ENCODE measurements at regions not wholly inside any gene's neighbourhood (a gene's known extent, or its start where the extent isn't known, plus 50 kb on each side); places are given as distances from the start of the nearest gene placed in this dataset.
"Not testable (repeated sequence)": the region's sequence is repeated elsewhere in the genome, so short reads cannot be mapped to it uniquely, and the experiment has no call there.

DNA sequence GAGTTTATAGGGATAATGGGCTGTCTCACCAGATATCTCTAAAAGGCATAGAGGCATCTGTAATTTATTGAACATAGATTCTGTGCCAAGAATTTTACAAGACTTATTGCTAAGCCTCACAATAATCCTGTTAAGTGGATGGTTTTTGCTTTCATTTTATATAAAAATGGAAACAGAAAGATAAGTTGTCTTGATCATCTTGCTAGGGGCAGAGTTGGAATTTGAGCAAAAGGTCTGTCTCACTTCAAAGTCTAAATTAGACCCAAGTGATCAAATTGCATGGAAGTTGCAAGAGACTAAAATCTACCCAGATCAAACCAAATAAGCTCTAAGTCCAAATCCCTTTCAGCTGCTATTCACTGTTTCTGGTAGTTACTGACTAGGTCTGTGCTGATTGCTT is 95.3 kb upstream of the SOX11 start:
- no peak for ATAC-seq
- POLR2A ChIA-PET: no interaction called here
- no peaks in the 10 kb centered on the region for H3K36me3 Mint-ChIP-seq
- DNase-seq: no peak
- peaks cover 0 to 3% (median 0%) of the 10 kb centered on the region in 5 donors for H3K27me3 Mint-ChIP-seq
- H3K4me3 Mint-ChIP-seq: no peak overlapping the region
- H3K9me3 Mint-ChIP-seq: peaks cover 0 to 9% (median under 1%) of the 10 kb centered on the region in 9 donors
- H3K4me1 Mint-ChIP-seq: no peaks in the 10 kb centered on the region
- H3K27ac Mint-ChIP-seq: no peak overlapping the region

DNA sequence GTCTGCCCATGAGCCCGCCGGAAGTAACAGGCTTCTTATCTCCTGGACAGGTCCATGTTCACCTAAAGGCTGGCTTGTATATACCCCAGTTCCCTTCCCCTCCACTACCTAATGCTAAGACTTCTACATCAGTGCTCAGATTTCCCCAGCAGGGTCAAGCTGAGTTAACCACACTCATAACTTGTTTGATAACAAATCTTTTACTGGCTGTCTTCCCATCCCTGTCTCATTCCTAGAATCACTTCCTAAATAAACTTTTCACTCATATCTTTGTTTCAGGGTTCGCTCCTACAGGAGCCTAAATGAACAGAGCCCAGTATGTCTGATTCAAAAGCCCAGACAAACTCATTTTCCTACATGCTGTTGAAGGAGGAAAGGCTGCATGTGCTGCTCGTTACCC is 94.0 kb upstream of the SOX11 start:
- ATAC-seq: no peak
- POLR2A ChIA-PET: no interaction called here
- Mint-ChIP-seq H3K9me3 (peaks cover 0 to 12% (median 3%) of the 10 kb centered on the region in 9 donors), H3K4me1 (no peaks in the 10 kb centered on the region), H3K36me3 (no peaks in the 10 kb centered on the region), H3K27ac (no peak overlapping the region), H3K4me3 (no peak overlapping the region), H3K27me3 (peaks cover 0 to 3% (median 0%) of the 10 kb centered on the region in 5 donors)
- DNase-seq: no peak

DNA sequence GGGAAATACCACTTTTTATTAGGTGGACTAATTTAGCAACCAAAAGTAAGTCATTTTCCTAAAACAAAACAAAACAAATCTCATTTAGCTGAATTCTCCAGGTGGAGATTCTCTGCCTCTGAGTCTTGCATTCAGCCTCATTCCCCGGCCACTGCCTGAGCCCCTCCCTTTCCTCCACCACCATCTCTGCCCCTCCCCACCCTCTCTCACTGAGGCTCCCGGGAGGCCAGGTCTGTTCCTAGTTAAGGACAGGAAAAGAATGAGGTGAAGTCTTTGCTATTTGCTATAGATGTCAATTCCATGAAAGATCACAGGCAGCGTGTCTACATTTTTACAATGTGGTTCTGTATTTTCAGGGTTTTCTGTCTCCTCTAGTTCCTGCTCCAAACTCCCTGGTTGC is 83.0 kb upstream of the SOX11 start:
- ATAC-seq (no peak), DNase-seq (no peak)
- H3K27ac Mint-ChIP-seq: no peak overlapping the region
- peaks cover 0 to 12% (median 2%) of the 10 kb centered on the region in 5 donors for H3K27me3 Mint-ChIP-seq
- POLR2A ChIA-PET: no interaction called here
- peaks cover 0 to 5% (median 0%) of the 10 kb centered on the region in 3 donors for H3K36me3 Mint-ChIP-seq
- no peaks in the 10 kb centered on the region for H3K4me1 Mint-ChIP-seq
- H3K9me3 Mint-ChIP-seq: peaks cover 0 to 21% (median 6%) of the 10 kb centered on the region in 9 donors
- H3K4me3 Mint-ChIP-seq: no peak overlapping the region

DNA sequence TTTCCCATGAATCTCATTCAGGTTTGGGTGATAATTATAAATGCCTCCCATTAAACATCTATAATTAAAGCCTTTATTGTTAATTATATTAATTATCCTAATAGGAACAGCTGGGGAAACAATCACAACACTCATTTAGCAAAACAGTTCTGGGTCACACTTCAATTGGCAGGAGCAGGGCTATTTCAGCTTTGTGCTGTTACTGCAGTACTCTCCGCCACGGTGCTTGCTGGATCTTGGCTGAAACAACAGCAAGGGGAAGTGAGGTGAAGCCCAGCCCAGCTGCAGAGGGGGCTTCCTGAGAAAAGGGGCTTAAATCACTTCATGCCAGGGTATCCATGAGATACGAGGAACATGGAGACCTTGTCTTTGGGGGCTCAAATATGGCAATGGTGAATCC is 79.5 kb upstream of the SOX11 start:
- Mint-ChIP-seq H3K9me3 (peaks cover 0 to 21% (median 7%) of the 10 kb centered on the region in 9 donors), H3K4me3 (no peak overlapping the region), H3K27ac (no peak overlapping the region), H3K36me3 (peaks cover 0 to 6% (median 0%) of the 10 kb centered on the region in 3 donors), H3K27me3 (peaks cover 0 to 10% (median 1%) of the 10 kb centered on the region in 5 donors), H3K4me1 (no peaks in the 10 kb centered on the region)
- ATAC-seq (no peak), DNase-seq (no peak)
- POLR2A ChIA-PET: no interaction called here

DNA sequence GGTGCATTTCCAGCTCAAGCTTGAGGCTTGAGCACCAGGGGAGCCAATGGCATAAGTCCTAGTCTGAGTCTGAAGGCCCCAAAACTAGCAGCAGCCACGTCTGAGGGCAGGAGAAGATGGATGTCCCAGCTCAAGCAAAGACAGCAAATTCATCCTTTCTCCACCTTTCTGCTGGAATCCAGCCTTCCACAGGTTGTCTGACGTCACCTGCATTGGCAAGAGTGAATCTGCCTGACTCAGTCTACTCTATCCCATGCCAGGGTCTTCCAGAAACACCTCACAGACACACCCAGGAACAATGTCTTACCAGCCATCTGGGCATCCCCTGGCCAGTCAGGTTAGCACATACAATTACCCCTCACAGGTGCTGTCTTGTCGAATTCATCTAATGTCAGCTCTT is 76.2 kb upstream of the SOX11 start:
- Mint-ChIP-seq H3K27ac (no peak overlapping the region), H3K36me3 (peaks cover 0 to 6% (median 0%) of the 10 kb centered on the region in 3 donors), H3K4me1 (no peaks in the 10 kb centered on the region), H3K9me3 (peaks cover 0 to 21% (median 9%) of the 10 kb centered on the region in 9 donors), H3K4me3 (no peak overlapping the region), H3K27me3 (peaks cover 0 to 10% (median 2%) of the 10 kb centered on the region in 5 donors)
- POLR2A ChIA-PET: no interaction called here
- DNase-seq (no peak), ATAC-seq (no peak)

DNA sequence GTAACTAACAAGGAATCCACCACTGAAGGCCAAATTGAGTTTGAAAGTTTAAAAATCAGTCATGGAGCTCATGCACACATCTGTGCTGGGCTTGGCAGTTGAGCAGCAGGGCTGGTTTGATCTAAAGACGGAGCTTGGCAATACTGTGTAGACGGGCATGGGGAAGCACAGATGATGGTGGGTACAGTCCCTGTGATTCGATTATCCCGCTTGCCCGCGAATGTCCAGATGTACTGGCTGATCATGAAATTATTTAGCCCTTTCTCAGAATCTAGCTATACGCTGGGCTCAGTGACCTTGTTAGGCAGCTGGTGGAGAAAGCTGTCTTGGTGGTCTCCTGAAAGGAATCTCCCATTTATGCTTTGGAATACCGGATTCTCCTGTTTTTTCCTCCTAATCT is 74.8 kb upstream of the SOX11 start:
- DNase-seq (no peak), ATAC-seq (no peak)
- no peak overlapping the region for H3K4me3 Mint-ChIP-seq
- H3K27me3 Mint-ChIP-seq: peaks cover 0 to 9% (median 1%) of the 10 kb centered on the region in 5 donors
- POLR2A ChIA-PET: no interaction called here
- peaks cover 0 to 6% (median 0%) of the 10 kb centered on the region in 3 donors for H3K36me3 Mint-ChIP-seq
- H3K4me1 Mint-ChIP-seq: no peaks in the 10 kb centered on the region
- H3K9me3 Mint-ChIP-seq: peaks cover 0 to 16% (median 3%) of the 10 kb centered on the region in 9 donors
- H3K27ac Mint-ChIP-seq: no peak overlapping the region

DNA sequence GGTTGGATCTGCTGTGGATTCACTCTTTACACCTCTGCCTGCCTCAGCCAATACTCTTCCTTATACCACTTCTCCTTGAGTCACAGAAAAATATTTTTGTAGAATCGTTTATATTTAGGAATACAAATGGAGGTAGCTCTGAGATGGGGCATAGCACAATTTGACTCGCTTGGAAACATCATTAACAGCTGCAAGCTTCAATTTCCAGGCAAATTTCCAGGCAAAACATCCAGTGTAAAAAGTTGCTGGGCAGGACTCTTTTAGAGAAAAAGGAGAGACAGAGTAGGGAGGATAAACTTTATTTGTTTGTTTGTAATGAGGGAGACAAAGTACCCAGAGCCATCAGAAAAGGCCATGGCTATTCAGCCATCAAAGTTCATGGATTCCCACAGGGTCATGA is 74.4 kb upstream of the SOX11 start:
- ATAC-seq (no peak), DNase-seq (no peak)
- POLR2A ChIA-PET: no interaction called here
- H3K9me3 Mint-ChIP-seq: peaks cover 0 to 20% (median 4%) of the 10 kb centered on the region in 9 donors
- no peaks in the 10 kb centered on the region for H3K4me1 Mint-ChIP-seq
- H3K27me3 Mint-ChIP-seq: peaks cover 0 to 9% (median 1%) of the 10 kb centered on the region in 5 donors
- peaks cover 0 to 6% (median 0%) of the 10 kb centered on the region in 3 donors for H3K36me3 Mint-ChIP-seq
- H3K27ac Mint-ChIP-seq: no peak overlapping the region
- no peak overlapping the region for H3K4me3 Mint-ChIP-seq

DNA sequence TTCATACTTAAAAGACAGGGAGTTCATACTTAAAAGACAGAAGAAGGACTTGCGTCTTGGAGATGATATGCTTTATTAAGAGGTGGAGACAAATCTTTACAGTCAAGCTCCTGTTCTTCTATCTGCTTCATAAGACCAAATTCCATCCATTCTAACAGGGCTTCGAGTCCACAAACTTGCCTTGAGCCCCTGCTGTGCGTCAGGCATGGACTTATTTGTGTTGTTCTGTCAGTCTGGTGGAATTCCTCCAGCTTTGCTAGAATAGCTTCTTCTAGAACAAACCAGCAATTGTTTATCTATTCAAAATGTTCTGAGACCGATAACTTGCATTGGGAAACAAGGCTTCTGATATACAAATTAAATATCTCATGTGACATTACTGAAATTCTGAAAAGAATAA is 73.9 kb upstream of the SOX11 start:
- POLR2A ChIA-PET: no interaction called here
- no peak for ATAC-seq
- H3K9me3 Mint-ChIP-seq: peaks cover 0 to 21% (median 4%) of the 10 kb centered on the region in 9 donors

DNA sequence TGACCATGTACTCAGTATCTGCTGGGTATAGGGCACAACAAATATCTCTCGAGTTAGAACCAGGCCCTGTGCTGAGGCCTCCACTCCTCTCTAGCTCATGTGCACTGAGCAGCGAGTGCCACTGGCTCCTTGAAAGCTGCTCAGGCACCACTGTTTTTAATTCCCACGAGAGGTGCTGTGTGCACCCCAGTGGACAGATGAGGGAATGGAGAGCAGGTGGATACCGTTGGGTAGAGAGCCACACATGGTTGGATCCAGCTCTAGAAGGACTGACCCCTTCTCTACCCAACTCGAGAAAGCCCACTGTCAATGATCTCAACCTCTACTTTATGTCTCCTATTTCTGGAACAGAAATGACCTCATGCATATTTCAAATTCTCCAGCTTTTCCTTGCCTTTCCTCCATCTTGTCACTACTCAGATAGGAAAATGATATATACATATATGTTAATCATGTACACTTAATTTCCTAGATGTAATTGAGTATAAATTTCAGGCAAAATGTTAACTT is 66.6 kb upstream of the SOX11 start:
- H3K27me3 Mint-ChIP-seq, H3K36me3 Mint-ChIP-seq, H3K4me3 Mint-ChIP-seq, POLR2A ChIA-PET, H3K27ac Mint-ChIP-seq, ATAC-seq, DNase-seq, H3K4me1 Mint-ChIP-seq: not testable (repeated sequence)
- H3K9me3 Mint-ChIP-seq: peaks cover 0 to 10% (median 3%) of the 10 kb centered on the region in 9 donors

More for the DNA sequence above, 73.9 kb upstream of the SOX11 start:
- peaks cover 0 to 6% (median 0%) of the 10 kb centered on the region in 3 donors for H3K36me3 Mint-ChIP-seq
- no peaks in the 10 kb centered on the region for H3K4me1 Mint-ChIP-seq
- DNase-seq: no peak
- no peak overlapping the region for H3K27ac Mint-ChIP-seq
- no peak overlapping the region for H3K4me3 Mint-ChIP-seq
- peaks cover 0 to 9% (median 1%) of the 10 kb centered on the region in 5 donors for H3K27me3 Mint-ChIP-seq

DNA sequence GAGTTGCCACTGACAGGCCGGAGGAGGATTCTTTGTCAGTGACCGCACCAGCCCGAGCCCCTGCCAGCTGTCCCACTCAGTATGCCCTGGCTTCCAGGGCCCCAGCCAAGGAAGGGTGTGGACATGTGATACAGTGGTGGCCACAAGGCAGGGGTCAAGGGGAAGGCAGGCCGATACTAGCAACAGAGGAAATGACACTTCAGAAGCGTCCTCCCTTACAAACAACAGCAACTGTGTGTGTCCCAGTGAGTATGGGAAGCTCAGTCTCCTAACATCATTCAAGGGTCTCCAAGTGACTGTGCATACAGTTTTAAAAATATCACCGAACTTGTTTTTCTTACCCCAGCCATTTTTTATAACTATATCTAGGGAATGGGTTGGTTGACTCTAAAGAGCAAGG is 63.7 kb upstream of the SOX11 start:
- H3K4me1 Mint-ChIP-seq, H3K27me3 Mint-ChIP-seq, POLR2A ChIA-PET, DNase-seq, ATAC-seq, H3K36me3 Mint-ChIP-seq, H3K4me3 Mint-ChIP-seq, H3K27ac Mint-ChIP-seq, H3K9me3 Mint-ChIP-seq: not testable (repeated sequence)

DNA sequence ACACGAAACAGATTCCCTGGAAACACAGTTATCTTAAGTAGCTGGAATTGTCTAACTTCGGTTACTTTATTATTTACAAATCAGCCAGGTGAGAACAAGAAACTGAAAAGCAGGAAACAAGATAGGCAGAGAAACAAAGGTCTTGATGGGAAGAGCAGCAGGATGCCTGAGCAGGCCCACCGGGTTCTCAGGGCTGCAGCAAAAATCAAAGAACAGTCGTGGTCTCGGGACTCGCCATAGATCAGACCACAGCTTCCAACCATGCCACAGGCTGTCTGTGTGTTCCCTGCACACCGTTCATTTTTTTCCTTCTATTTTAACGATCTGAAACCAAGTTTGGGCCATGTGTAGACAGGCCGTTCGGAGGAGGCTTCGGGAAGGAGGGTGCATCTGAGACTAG is 62.7 kb upstream of the SOX11 start:
- ATAC-seq, POLR2A ChIA-PET, H3K27ac Mint-ChIP-seq, H3K4me3 Mint-ChIP-seq, DNase-seq, H3K4me1 Mint-ChIP-seq, H3K27me3 Mint-ChIP-seq, H3K9me3 Mint-ChIP-seq, H3K36me3 Mint-ChIP-seq: not testable (repeated sequence)

DNA sequence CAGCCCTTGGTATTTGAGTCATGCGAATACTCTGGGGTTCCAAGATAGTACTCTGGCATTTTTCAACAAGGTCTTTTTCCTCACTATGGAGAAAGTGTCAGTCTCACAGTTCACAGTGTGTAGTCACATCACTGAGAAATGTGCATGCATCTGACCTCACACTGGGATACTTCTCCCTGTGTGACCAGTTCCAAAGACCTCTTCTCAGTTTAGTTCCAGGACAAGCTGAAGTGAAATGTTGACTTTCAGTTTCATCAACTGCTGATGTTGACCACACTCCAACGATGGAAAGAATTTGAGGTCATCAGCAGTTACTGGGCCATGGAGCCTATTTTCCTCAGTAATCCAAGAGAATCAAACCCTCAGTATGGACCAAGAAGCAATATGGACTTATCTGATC is 55.1 kb upstream of the SOX11 start:
- H3K27ac Mint-ChIP-seq, H3K36me3 Mint-ChIP-seq, H3K9me3 Mint-ChIP-seq, H3K4me1 Mint-ChIP-seq, ATAC-seq, POLR2A ChIA-PET, H3K27me3 Mint-ChIP-seq, DNase-seq, H3K4me3 Mint-ChIP-seq: not testable (repeated sequence)
